ENCODE measurements at regions not wholly inside any gene's neighbourhood (a gene's known extent, or its start where the extent isn't known, plus 50 kb on each side); places are given as distances from the start of the nearest gene placed in this dataset.

DNA sequence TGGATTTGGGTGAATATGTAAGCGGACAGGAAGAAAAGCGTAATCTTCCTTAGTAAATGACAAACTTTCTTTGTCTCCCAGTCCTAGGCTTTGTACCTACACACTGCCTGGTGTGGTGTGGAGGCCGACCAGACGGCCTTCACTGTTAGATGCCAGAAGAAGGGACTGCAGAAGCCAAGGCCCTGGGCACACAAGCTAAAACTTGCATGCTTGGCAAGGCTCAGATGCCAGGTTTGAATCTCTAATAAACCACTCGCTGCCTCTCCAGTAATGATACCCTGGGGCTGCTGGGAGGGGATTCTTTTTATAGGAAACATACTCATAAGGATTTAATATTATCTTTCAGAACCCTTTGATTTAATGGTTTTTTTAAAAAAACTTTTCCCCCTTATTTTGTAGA lies 263.8 kb downstream of the PTPRC start (continued):
- TF ChIP-seq, protein P1, sequence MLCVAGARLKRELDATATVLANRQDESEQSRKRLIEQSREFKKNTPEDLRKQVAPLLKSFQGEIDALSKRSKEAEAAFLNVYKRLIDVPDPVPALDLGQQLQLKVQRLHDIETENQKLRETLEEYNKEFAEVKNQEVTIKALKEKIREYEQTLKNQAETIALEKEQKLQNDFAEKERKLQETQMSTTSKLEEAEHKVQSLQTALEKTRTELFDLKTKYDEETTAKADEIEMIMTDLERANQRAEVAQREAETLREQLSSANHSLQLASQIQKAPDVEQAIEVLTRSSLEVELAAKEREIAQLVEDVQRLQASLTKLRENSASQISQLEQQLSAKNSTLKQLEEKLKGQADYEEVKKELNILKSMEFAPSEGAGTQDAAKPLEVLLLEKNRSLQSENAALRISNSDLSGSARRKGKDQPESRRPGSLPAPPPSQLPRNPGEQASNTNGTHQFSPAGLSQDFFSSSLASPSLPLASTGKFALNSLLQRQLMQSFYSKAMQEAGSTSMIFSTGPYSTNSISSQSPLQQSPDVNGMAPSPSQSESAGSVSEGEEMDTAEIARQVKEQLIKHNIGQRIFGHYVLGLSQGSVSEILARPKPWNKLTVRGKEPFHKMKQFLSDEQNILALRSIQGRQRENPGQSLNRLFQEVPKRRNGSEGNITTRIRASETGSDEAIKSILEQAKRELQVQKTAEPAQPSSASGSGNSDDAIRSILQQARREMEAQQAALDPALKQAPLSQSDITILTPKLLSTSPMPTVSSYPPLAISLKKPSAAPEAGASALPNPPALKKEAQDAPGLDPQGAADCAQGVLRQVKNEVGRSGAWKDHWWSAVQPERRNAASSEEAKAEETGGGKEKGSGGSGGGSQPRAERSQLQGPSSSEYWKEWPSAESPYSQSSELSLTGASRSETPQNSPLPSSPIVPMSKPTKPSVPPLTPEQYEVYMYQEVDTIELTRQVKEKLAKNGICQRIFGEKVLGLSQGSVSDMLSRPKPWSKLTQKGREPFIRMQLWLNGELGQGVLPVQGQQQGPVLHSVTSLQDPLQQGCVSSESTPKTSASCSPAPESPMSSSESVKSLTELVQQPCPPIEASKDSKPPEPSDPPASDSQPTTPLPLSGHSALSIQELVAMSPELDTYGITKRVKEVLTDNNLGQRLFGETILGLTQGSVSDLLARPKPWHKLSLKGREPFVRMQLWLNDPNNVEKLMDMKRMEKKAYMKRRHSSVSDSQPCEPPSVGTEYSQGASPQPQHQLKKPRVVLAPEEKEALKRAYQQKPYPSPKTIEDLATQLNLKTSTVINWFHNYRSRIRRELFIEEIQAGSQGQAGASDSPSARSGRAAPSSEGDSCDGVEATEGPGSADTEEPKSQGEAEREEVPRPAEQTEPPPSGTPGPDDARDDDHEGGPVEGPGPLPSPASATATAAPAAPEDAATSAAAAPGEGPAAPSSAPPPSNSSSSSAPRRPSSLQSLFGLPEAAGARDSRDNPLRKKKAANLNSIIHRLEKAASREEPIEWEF (IDR thresholded peaks at IDR 0.05; ENCODE audit: insufficient replicate concordance, low read depth, low read length), result no peak
- TF ChIP-seq, protein P2, sequence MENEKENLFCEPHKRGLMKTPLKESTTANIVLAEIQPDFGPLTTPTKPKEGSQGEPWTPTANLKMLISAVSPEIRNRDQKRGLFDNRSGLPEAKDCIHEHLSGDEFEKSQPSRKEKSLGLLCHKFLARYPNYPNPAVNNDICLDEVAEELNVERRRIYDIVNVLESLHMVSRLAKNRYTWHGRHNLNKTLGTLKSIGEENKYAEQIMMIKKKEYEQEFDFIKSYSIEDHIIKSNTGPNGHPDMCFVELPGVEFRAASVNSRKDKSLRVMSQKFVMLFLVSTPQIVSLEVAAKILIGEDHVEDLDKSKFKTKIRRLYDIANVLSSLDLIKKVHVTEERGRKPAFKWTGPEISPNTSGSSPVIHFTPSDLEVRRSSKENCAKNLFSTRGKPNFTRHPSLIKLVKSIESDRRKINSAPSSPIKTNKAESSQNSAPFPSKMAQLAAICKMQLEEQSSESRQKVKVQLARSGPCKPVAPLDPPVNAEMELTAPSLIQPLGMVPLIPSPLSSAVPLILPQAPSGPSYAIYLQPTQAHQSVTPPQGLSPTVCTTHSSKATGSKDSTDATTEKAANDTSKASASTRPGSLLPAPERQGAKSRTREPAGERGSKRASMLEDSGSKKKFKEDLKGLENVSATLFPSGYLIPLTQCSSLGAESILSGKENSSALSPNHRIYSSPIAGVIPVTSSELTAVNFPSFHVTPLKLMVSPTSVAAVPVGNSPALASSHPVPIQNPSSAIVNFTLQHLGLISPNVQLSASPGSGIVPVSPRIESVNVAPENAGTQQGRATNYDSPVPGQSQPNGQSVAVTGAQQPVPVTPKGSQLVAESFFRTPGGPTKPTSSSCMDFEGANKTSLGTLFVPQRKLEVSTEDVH (IDR thresholded peaks at IDR 0.05; ENCODE audit: low read depth, partially characterized antibody), result no peak
- TF ChIP-seq MXI1 (IDR thresholded peaks at IDR 0.05; ENCODE audit: low read depth, low read length) (no peak), RUNX3 (IDR thresholded peaks at IDR 0.05; ENCODE audit: low read length) (no peak), SMC3 (IDR thresholded peaks at IDR 0.05; ENCODE audit: borderline replicate concordance, low read length) (no peak), CBX5 (IDR thresholded peaks at IDR 0.05; ENCODE audit: low read depth) (no peak), EZH2 (IDR thresholded peaks at IDR 0.05; ENCODE audit: borderline replicate concordance, control insufficient read depth, low read depth, low read length) (no peak), GATAD2B (conservative IDR thresholded peaks at IDR 0.05; ENCODE audit: low read depth) (no peak), NBN (IDR thresholded peaks at IDR 0.05) (no peak), JUNB (IDR thresholded peaks at IDR 0.05) (no peak)
- TF ChIP-seq, protein P3, sequence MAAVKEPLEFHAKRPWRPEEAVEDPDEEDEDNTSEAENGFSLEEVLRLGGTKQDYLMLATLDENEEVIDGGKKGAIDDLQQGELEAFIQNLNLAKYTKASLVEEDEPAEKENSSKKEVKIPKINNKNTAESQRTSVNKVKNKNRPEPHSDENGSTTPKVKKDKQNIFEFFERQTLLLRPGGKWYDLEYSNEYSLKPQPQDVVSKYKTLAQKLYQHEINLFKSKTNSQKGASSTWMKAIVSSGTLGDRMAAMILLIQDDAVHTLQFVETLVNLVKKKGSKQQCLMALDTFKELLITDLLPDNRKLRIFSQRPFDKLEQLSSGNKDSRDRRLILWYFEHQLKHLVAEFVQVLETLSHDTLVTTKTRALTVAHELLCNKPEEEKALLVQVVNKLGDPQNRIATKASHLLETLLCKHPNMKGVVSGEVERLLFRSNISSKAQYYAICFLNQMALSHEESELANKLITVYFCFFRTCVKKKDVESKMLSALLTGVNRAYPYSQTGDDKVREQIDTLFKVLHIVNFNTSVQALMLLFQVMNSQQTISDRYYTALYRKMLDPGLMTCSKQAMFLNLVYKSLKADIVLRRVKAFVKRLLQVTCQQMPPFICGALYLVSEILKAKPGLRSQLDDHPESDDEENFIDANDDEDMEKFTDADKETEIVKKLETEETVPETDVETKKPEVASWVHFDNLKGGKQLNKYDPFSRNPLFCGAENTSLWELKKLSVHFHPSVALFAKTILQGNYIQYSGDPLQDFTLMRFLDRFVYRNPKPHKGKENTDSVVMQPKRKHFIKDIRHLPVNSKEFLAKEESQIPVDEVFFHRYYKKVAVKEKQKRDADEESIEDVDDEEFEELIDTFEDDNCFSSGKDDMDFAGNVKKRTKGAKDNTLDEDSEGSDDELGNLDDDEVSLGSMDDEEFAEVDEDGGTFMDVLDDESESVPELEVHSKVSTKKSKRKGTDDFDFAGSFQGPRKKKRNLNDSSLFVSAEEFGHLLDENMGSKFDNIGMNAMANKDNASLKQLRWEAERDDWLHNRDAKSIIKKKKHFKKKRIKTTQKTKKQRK (IDR thresholded peaks at IDR 0.05; ENCODE audit: low read depth, low read length), result no peak
